Neural cell (in vitro differentiated cells): ENCODE measurements at regions not wholly inside any gene's neighbourhood (a gene's known extent, or its start where the extent isn't known, plus 50 kb on each side); places are given as distances from the start of the nearest gene placed in this dataset.

Source experiments
- H2AFZ ChIP-seq: fragments of 200-600, 300-800 bp; sonication (generic), shearing (Covaris generic); 2 replicates; pipeline ENCODE4 v1.6.0; 2014; ENCODE audit warnings: low read depth, mild to moderate bottlenecking, antibody characterized with exemption, low read length, moderate library complexity
- H3F3A ChIP-seq: fragments of 200-600 bp; shearing (Covaris generic); 2 replicates; pipeline ENCODE4 v1.6.1; 2016; ENCODE audit warnings: mild to moderate bottlenecking, moderate library complexity, mixed read lengths, antibody characterized with exemption, low read length; ENCODE audit not compliant: insufficient read depth, poor library complexity, severe bottlenecking
- H3K27ac ChIP-seq: fragments of 200-600, 300-800 bp; sonication (generic), shearing (Covaris generic); 2 replicates; pipeline ENCODE4 v1.5.1; 2014; ENCODE audit warnings: mild to moderate bottlenecking, low read length, moderate library complexity
- H3K27me3 ChIP-seq: fragments of 300-800, 200-600 bp; sonication (generic), shearing (Covaris generic); 2 replicates; pipeline ENCODE4 v1.6.0; 2014; ENCODE audit warnings: mild to moderate bottlenecking, low read depth, low read length, moderate library complexity; ENCODE audit not compliant: insufficient read depth
- H3K36me3 ChIP-seq: fragments of 300-800, 200-600 bp; sonication (generic), shearing (Covaris generic); 2 replicates; pipeline ENCODE4 v1.5.1; 2014; ENCODE audit warnings: mild to moderate bottlenecking, antibody characterized with exemption, low read length, moderate library complexity; ENCODE audit not compliant: insufficient read depth
- H3K4me2 ChIP-seq: fragments of 300-800, 200-600 bp; sonication (generic), shearing (Covaris generic); 2 replicates; pipeline ENCODE4 v1.6.0; 2014; ENCODE audit warnings: mild to moderate bottlenecking, low read length
- H3K4me3 ChIP-seq: fragments of 300-800, 200-600 bp; sonication (generic), shearing (Covaris generic); 2 replicates; pipeline ENCODE4 v1.5.1; 2014; ENCODE audit warnings: mild to moderate bottlenecking, low read length, moderate library complexity
- H3K79me2 ChIP-seq: fragments of 200-600 bp; shearing (Covaris generic); replicated peaks from 2 replicates; pipeline ENCODE4 v1.6.0; 2014; ENCODE audit warnings: mild to moderate bottlenecking, low read length, moderate library complexity; ENCODE audit not compliant: insufficient read depth
- H3K9ac ChIP-seq: fragments of 300-800, 200-600 bp; sonication (generic), shearing (Covaris generic); 2 replicates; pipeline ENCODE4 v1.6.1; 2016; ENCODE audit warnings: mild to moderate bottlenecking, low read length, mixed read lengths
- H3K9me2 ChIP-seq: fragments of 200-600 bp; shearing (Covaris generic); 2 replicates; pipeline ENCODE4 v1.6.1; 2016; ENCODE audit warnings: mild to moderate bottlenecking, low read length, mixed read lengths; ENCODE audit not compliant: insufficient read depth
- H3K9me3 ChIP-seq: fragments of 200-600, 300-800 bp; sonication (generic), shearing (Covaris generic); 2 replicates; pipeline ENCODE4 v1.6.1; 2016; ENCODE audit warnings: mild to moderate bottlenecking, mixed run types, low read length, moderate library complexity, mixed read lengths
- H4K20me1 ChIP-seq: fragments of 200-600 bp; shearing (Covaris generic); 2 replicates; pipeline ENCODE4 v1.6.1; 2016; ENCODE audit warnings: mild to moderate bottlenecking, mixed run types; ENCODE audit not compliant: insufficient read depth
- CTCF ChIP-seq: fragments of 450-650 bp; IDR thresholded peaks from 2 replicates; pipeline ENCODE4 v1.5.1; 2014; ENCODE audit warnings: antibody characterized with exemption, mild to moderate bottlenecking, moderate library complexity; ENCODE audit not compliant: poor library complexity, severe bottlenecking
- EP300 ChIP-seq: fragments of 450-650 bp; conservative IDR thresholded peaks from 2 replicates; pipeline ENCODE4 v1.6.1; 2014; ENCODE audit warnings: antibody characterized with exemption, mild to moderate bottlenecking, moderate library complexity; ENCODE audit not compliant: poor library complexity, severe bottlenecking
- EZH2 ChIP-seq: fragments of 200-600, 300-800 bp; shearing (Covaris generic), sonication (generic); IDR thresholded peaks from 2 replicates; pipeline ENCODE4 v1.6.1; 2014; ENCODE audit warnings: antibody characterized with exemption, low read length, borderline replicate concordance, mild to moderate bottlenecking; ENCODE audit not compliant: insufficient read depth, poor library complexity, severe bottlenecking
- MXI1 ChIP-seq: fragments of 450-650 bp; conservative IDR thresholded peaks from 2 replicates; pipeline ENCODE4 v1.6.1; 2014; ENCODE audit warnings: antibody characterized with exemption, mild to moderate bottlenecking; ENCODE audit not compliant: poor library complexity, severe bottlenecking
- POLR2AphosphoS5 ChIP-seq: IDR thresholded peaks from 2 replicates; pipeline ENCODE4 v1.6.1; 2012
- RAD21 ChIP-seq: fragments of 450-650 bp; conservative IDR thresholded peaks from 2 replicates; pipeline ENCODE4 v1.6.1; 2014; ENCODE audit warnings: antibody characterized with exemption, mild to moderate bottlenecking, moderate library complexity
- REST ChIP-seq: IDR thresholded peaks from 2 replicates; pipeline ENCODE4 v1.6.1; 2012; ENCODE audit warnings: borderline replicate concordance
- SMC3 ChIP-seq: fragments of 450-650 bp; conservative IDR thresholded peaks from 2 replicates; pipeline ENCODE4 v1.6.1; 2014; ENCODE audit warnings: antibody characterized with exemption, mild to moderate bottlenecking, moderate library complexity; ENCODE audit not compliant: poor library complexity
- TAF1 ChIP-seq: IDR thresholded peaks from 2 replicates; pipeline ENCODE4 v1.6.1; 2012; ENCODE audit warnings: low read depth

- Histone ChIP-seq H3F3A (no peaks in the 10 kb centered on the region), H3K36me3 (no peaks in the 10 kb centered on the region), H3K9ac (no peak overlapping the region), H3K9me2 (no peaks in the 10 kb centered on the region), H4K20me1 (no peaks in the 10 kb centered on the region), H3K4me3 (no peak overlapping the region), H2AFZ (no peak overlapping the region), H3K4me2 (no peak overlapping the region), H3K27me3 (no peaks in the 10 kb centered on the region), H3K9me3 (no peaks in the 10 kb centered on the region), H3K27ac (no peak overlapping the region), H3K79me2 (no peaks in the 10 kb centered on the region)
- no peak for TF ChIP-seq TAF1
- no peak for TF ChIP-seq SMC3
- TF ChIP-seq POLR2AphosphoS5, result no peak
- TF ChIP-seq RAD21, result no peak
- TF ChIP-seq REST, result no peak
- no peak for TF ChIP-seq MXI1
- no peak for TF ChIP-seq CTCF
- no peak for TF ChIP-seq EP300
- no peak for TF ChIP-seq EZH2
Observed at GRCh38 chr11:24407733-24408132, 89.1 kb upstream of the LUZP2 start.

GRCh38 chr11:24408202-24408601 lies 88.7 kb upstream of the LUZP2 start:
- H3K27ac ChIP-seq, result no peak overlapping the region
- H3F3A ChIP-seq, result no peaks in the 10 kb centered on the region
- no peaks in the 10 kb centered on the region for H4K20me1 ChIP-seq
- TF ChIP-seq MXI1 (no peak), REST (no peak), EP300 (no peak), RAD21 (no peak), POLR2AphosphoS5 (no peak), SMC3 (no peak), EZH2 (no peak), CTCF (no peak), TAF1 (no peak)
- no peaks in the 10 kb centered on the region for H3K27me3 ChIP-seq
- H3K9ac ChIP-seq, result no peak overlapping the region
- H2AFZ ChIP-seq, result no peak overlapping the region
- H3K79me2 ChIP-seq, result no peaks in the 10 kb centered on the region
- H3K4me3 ChIP-seq, result no peak overlapping the region
- no peaks in the 10 kb centered on the region for H3K9me2 ChIP-seq
- no peak overlapping the region for H3K4me2 ChIP-seq
- H3K9me3 ChIP-seq, result no peaks in the 10 kb centered on the region
- H3K36me3 ChIP-seq, result no peaks in the 10 kb centered on the region
